K562 (cell line): ENCODE measurements at regions not wholly inside any gene's neighbourhood (a gene's known extent, or its start where the extent isn't known, plus 50 kb on each side); places are given as distances from the start of the nearest gene placed in this dataset.

Experiments used
- C11orf30 ChIP-seq: fragments of 450-650 bp; IDR thresholded peaks from 2 replicates; pipeline ENCODE4 v1.6.1; 2016; ENCODE audit warnings: low read depth, mild to moderate bottlenecking
- CAMTA2 ChIP-seq: fragments of 250-450 bp; sonication (Bioruptor Pico); conservative IDR thresholded peaks from 2 replicates; pipeline ENCODE4 v1.5.1; 2022
- DPF2 ChIP-seq: fragments of 450-650 bp; IDR thresholded peaks from 2 replicates; pipeline ENCODE4 v1.6.1; 2016
- HIVEP1 ChIP-seq: fragments of 250-450 bp; sonication (Bioruptor Pico); IDR thresholded peaks from 2 replicates; pipeline ENCODE4 v1.4.0; 2020; ENCODE audit warnings: mild to moderate bottlenecking
- HMG20B ChIP-seq: fragments of 250-450 bp; sonication (Bioruptor Pico); IDR thresholded peaks from 2 replicates; pipeline ENCODE4 v1.5.0; 2021; ENCODE audit warnings: mild to moderate bottlenecking
- HNRNPK ChIP-seq: fragments of 200-400 bp; formaldehyde crosslinking; IDR thresholded peaks from one replicate; pipeline ENCODE4 v1.6.1; 2018; ENCODE audit warnings: mild to moderate bottlenecking, low read depth, low read length; ENCODE audit not compliant: poor library complexity, severe bottlenecking
- KLF1 ChIP-seq: fragments of 450-650 bp; IDR thresholded peaks from 2 replicates; pipeline ENCODE4 v1.6.1; 2016; ENCODE audit warnings: missing genetic modification characterization, missing compliant biosample characterization
- PHB ChIP-seq: fragments of 250-450 bp; sonication (Bioruptor Pico); IDR thresholded peaks from 2 replicates; pipeline ENCODE4 v1.5.0; 2021
- RBFOX2 ChIP-seq: fragments of 200-400 bp; formaldehyde crosslinking; IDR thresholded peaks from 2 replicates; pipeline ENCODE4 v1.6.1; 2017; ENCODE audit warnings: low read depth, mild to moderate bottlenecking, low read length, moderate library complexity
- RNF2 ChIP-seq: sonication (generic); IDR thresholded peaks from 2 replicates; pipeline ENCODE4 v1.6.1; 2016
- SMARCC2 ChIP-seq: fragments of 450-650 bp; IDR thresholded peaks from 2 replicates; pipeline ENCODE4 v1.6.1; 2017; ENCODE audit warnings: antibody characterized with exemption, moderate library complexity, mild to moderate bottlenecking, low read depth
- WHSC1 ChIP-seq: IDR thresholded peaks from one replicate; pipeline ENCODE4 v1.6.1; 2012; ENCODE audit warnings: low read length, control low read depth, inconsistent platforms
- XRCC3 ChIP-seq: fragments of 450-650 bp; IDR thresholded peaks from 2 replicates; pipeline ENCODE4 v1.6.1; 2017; ENCODE audit warnings: mild to moderate bottlenecking, moderate library complexity
- XRCC5 ChIP-seq: fragments of 200-400 bp; formaldehyde crosslinking; IDR thresholded peaks from 2 replicates; pipeline ENCODE4 v1.6.1; 2017; ENCODE audit warnings: low read depth, mild to moderate bottlenecking, low read length
- YY1 ChIP-seq, 3 experiments: IDR thresholded peaks; 2 replicates each; pipeline ENCODE4 v1.6.1; 2011; ENCODE audit warnings: low read length in 2 of 3, mild to moderate bottlenecking in 2 of 3, moderate library complexity in 2 of 3, borderline replicate concordance in 1 of 3, control low read depth in 1 of 3, low read depth in 1 of 3; ENCODE audit not compliant: insufficient read depth in 3 of 3, insufficient replicate concordance in 2 of 3, control insufficient read depth in 1 of 3, insufficient read length in 1 of 3; ENCODE audit errors: extremely low read depth in 1 of 3
- ZFP36 ChIP-seq: fragments of 150-350 bp; IDR thresholded peaks from 2 replicates; pipeline ENCODE4 v1.6.1; 2018; ENCODE audit warnings: low read length, low read depth; ENCODE audit not compliant: partially characterized antibody
- ZNF263 ChIP-seq: sonication (generic); formaldehyde crosslinking; IDR thresholded peaks from 2 replicates; pipeline ENCODE4 v1.8.0; 2022; ENCODE audit warnings: mild to moderate bottlenecking, missing genetic modification reagents, borderline replicate concordance
- ZNF695 ChIP-seq: fragments of 450-650 bp; formaldehyde crosslinking; IDR thresholded peaks from 2 replicates; pipeline ENCODE4 v1.4.0; 2020; ENCODE audit warnings: mild to moderate bottlenecking, moderate library complexity
- ZNF77 ChIP-seq: fragments of 250-450 bp; sonication (Bioruptor Pico); IDR thresholded peaks from 2 replicates; pipeline ENCODE4 v1.5.0; 2020
- ZSCAN29 ChIP-seq: fragments of 450-650 bp; IDR thresholded peaks from 2 replicates; pipeline ENCODE4 v1.6.1; 2017
- TF ChIP-seq, protein P1 (sequence below): fragments of 250-450 bp; sonication (Bioruptor Pico); IDR thresholded peaks from 2 replicates; pipeline ENCODE4 v1.8.0; 2022; ENCODE audit warnings: inconsistent platforms, mild to moderate bottlenecking, moderate library complexity, borderline replicate concordance
- TF ChIP-seq, protein P2 (sequence below): fragments of 450-650 bp; IDR thresholded peaks from 2 replicates; pipeline ENCODE4 v1.6.1; 2016; ENCODE audit warnings: mild to moderate bottlenecking
- TF ChIP-seq, protein P3 (sequence below): fragments of 450-650 bp; formaldehyde crosslinking; IDR thresholded peaks from 2 replicates; pipeline ENCODE4 v1.4.0; 2020; ENCODE audit warnings: mild to moderate bottlenecking
- TF ChIP-seq, protein P4 (sequence below): sonication (generic); formaldehyde crosslinking; IDR thresholded peaks from 2 replicates; pipeline ENCODE4 v1.8.1; 2023; ENCODE audit warnings: mild to moderate bottlenecking, missing genetic modification reagents

DNA sequence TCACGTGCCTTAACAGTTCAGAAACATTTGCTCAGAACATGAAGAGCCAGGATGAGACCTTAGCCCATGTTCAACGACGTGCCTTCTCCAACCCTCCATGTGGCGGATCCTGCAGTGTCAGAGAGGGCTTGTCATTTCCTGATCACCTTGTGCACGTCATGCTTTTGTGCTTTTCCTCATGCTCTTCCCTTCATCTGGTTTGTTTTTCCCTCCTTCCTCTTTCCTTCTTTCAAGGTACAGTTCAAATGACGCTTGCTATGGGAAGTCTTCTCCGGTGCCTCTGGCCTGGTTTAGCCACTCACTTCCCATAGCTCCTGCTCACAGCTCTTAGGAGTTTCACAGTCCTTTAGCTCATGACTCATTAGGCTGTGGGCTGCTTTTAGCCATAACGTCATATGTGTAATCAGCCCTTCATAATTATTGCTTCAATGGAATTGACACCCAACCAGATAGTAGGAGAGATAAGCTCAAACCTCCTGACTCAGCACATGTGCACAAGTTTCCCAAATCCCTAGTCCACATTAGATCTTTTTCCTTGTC is 102.7 kb upstream of the CNKSR3 start (continued):
- TF ChIP-seq C11orf30 = peak; percentile 97
- TF ChIP-seq HNRNPK = no peak
- no peak for TF ChIP-seq YY1 (IDR thresholded peaks at IDR 0.05; ENCODE audit: borderline replicate concordance in 1 of 3, control insufficient read depth in 1 of 3, extremely low read depth in 1 of 3, insufficient read depth in 3 of 3, insufficient read length in 1 of 3, insufficient replicate concordance in 2 of 3, low read depth in 1 of 3, low read length in 2 of 3)
- TF ChIP-seq ZNF695 (CRISPR knock-in tag) = no peak
- TF ChIP-seq RBFOX2 = no peak
- no peak for TF ChIP-seq WHSC1
- TF ChIP-seq XRCC3 = no peak
- TF ChIP-seq SMARCC2 = peak; percentile 61; the same call in 1 of the 2 replicates
- TF ChIP-seq ZSCAN29 = no peak
- no peak for TF ChIP-seq PHB (CRISPR knock-in tag)
- no peak for TF ChIP-seq XRCC5
- TF ChIP-seq, protein P1, sequence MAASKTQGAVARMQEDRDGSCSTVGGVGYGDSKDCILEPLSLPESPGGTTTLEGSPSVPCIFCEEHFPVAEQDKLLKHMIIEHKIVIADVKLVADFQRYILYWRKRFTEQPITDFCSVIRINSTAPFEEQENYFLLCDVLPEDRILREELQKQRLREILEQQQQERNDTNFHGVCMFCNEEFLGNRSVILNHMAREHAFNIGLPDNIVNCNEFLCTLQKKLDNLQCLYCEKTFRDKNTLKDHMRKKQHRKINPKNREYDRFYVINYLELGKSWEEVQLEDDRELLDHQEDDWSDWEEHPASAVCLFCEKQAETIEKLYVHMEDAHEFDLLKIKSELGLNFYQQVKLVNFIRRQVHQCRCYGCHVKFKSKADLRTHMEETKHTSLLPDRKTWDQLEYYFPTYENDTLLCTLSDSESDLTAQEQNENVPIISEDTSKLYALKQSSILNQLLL = no peak
- no peak for TF ChIP-seq HMG20B (CRISPR knock-in tag)
- TF ChIP-seq, protein P2, sequence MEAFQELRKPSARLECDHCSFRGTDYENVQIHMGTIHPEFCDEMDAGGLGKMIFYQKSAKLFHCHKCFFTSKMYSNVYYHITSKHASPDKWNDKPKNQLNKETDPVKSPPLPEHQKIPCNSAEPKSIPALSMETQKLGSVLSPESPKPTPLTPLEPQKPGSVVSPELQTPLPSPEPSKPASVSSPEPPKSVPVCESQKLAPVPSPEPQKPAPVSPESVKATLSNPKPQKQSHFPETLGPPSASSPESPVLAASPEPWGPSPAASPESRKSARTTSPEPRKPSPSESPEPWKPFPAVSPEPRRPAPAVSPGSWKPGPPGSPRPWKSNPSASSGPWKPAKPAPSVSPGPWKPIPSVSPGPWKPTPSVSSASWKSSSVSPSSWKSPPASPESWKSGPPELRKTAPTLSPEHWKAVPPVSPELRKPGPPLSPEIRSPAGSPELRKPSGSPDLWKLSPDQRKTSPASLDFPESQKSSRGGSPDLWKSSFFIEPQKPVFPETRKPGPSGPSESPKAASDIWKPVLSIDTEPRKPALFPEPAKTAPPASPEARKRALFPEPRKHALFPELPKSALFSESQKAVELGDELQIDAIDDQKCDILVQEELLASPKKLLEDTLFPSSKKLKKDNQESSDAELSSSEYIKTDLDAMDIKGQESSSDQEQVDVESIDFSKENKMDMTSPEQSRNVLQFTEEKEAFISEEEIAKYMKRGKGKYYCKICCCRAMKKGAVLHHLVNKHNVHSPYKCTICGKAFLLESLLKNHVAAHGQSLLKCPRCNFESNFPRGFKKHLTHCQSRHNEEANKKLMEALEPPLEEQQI = no peak
- no peak for TF ChIP-seq KLF1 (tag)
- no peak for TF ChIP-seq ZNF263 (CRISPR knock-in tag)
- TF ChIP-seq ZNF77 = no peak
- TF ChIP-seq, protein P3, sequence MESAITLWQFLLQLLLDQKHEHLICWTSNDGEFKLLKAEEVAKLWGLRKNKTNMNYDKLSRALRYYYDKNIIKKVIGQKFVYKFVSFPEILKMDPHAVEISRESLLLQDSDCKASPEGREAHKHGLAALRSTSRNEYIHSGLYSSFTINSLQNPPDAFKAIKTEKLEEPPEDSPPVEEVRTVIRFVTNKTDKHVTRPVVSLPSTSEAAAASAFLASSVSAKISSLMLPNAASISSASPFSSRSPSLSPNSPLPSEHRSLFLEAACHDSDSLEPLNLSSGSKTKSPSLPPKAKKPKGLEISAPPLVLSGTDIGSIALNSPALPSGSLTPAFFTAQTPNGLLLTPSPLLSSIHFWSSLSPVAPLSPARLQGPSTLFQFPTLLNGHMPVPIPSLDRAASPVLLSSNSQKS = no peak
- TF ChIP-seq, protein P4, sequence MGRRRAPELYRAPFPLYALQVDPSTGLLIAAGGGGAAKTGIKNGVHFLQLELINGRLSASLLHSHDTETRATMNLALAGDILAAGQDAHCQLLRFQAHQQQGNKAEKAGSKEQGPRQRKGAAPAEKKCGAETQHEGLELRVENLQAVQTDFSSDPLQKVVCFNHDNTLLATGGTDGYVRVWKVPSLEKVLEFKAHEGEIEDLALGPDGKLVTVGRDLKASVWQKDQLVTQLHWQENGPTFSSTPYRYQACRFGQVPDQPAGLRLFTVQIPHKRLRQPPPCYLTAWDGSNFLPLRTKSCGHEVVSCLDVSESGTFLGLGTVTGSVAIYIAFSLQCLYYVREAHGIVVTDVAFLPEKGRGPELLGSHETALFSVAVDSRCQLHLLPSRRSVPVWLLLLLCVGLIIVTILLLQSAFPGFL (CRISPR knock-in tag) = no peak
- no peak for TF ChIP-seq RNF2
- TF ChIP-seq HIVEP1 = no peak
- TF ChIP-seq ZFP36 = no peak
- TF ChIP-seq CAMTA2 (CRISPR knock-in tag) = 0 out of 2 replicates have a peak, but pooled peaks have one; percentile 52
- TF ChIP-seq DPF2 = peak; percentile 77
